Left lung (tissue), 4 donors: ENCODE measurements at regions not wholly inside any gene's neighbourhood (a gene's known extent, or its start where the extent isn't known, plus 50 kb on each side); places are given as distances from the start of the nearest gene placed in this dataset.

ENCODE experiments used
- ATAC-seq: fragments of 200-7000 bp; cut with Tn5 transposase; one replicate; pipeline ENCODE4 v1.9.1; 2020; ENCODE audit warnings: moderate library complexity
- DNase-seq, 4 donors: peaks; one replicate each; pipeline ENCODE4 v3.0.0-alpha.2; 2013 to 2020
- H3K27ac ChIP-seq, 2 donors: fragments of 200-600 bp; sonication (generic) in 1 of 2; one replicate each; pipeline versions ENCODE4 v1.5.0 to v1.8.0; 2020 to 2021
- H3K27me3 ChIP-seq, 2 donors: fragments of 200-600 bp; sonication (generic) in 1 of 2; one replicate each; pipeline versions ENCODE4 v1.5.0 to v1.8.0; 2020 to 2021
- H3K36me3 ChIP-seq, 2 donors: fragments of 200-600 bp; sonication (generic) in 1 of 2; one replicate each; pipeline versions ENCODE4 v1.5.0 to v1.8.0; 2020 to 2021
- H3K4me1 ChIP-seq, 2 donors: fragments of 200-600 bp; one replicate each; pipeline ENCODE4 v1.8.0; 2021
- H3K4me3 ChIP-seq, 2 donors: fragments of 200-600 bp; sonication (generic) in 1 of 2; one replicate each; pipeline versions ENCODE4 v1.5.0 to v1.8.0; 2020 to 2021; ENCODE audit warnings: mild to moderate bottlenecking in 1 of 2
- H3K9me3 ChIP-seq, 2 donors: fragments of 200-600 bp; sonication (generic) in 1 of 2; one replicate each; pipeline versions ENCODE4 v1.5.0 to v1.8.0; 2020 to 2021
- intact Hi-C, 2 donors: fragments of 100-400 bp; cut with DNase I; formaldehyde crosslinking; loops; one replicate each; pipeline versions ENCODE4 v1.11.2 to v1.14.2; 2022
- TF ChIP-seq, protein P1 (sequence below), 2 donors: fragments of 200-600 bp; sonication (generic) in 1 of 2; IDR thresholded peaks; one replicate each; pipeline versions ENCODE4 v1.5.0 to v1.8.0; 2021; ENCODE audit warnings: antibody characterized with exemption in 2 of 2
- donor health status: DM: no; HTN: yes; CAD: no.
- donor health status: DM: no; HTN: no; CAD: no.

DNA sequence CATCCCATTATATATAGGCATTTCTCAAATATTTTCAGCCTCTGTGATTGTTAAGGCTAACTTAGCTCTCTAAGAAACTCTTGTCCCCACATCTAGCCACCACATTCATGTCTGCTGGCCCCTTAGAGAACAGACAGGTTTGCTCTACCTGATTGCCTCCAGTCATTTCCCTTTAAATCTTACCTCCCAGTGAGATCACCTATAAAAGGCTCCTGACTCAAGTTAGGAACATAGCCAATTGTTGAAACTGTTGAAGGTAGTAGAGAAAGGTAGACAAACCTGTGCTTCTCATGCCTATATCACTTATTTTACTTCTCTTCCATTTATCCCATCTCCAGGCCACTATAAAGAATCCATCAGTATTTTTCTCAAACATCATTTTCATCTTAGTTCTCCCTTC lies 771.4 kb downstream of the DIAPH3 start:
- Histone ChIP-seq H3K27ac (peak overlapping the region in 1 of 2 donors; percentile 42), H3K27me3 (no peaks in the 10 kb centered on the region), H3K4me3 (no peak overlapping the region), H3K36me3 (no peaks in the 10 kb centered on the region), H3K4me1 (peaks cover 0 to 3% of the 10 kb centered on the region in 2 donors), H3K9me3 (peaks cover 0 to 5% of the 10 kb centered on the region in 2 donors)
- intact Hi-C loops, result loop anchor here in 1 of 2 donors (5.0 kb wide), 1 partner anchor 285 kb away; no protein-coding TSS in a partner anchor
- DNase-seq (no peak), ATAC-seq (no peak)
- TF ChIP-seq, protein P1, sequence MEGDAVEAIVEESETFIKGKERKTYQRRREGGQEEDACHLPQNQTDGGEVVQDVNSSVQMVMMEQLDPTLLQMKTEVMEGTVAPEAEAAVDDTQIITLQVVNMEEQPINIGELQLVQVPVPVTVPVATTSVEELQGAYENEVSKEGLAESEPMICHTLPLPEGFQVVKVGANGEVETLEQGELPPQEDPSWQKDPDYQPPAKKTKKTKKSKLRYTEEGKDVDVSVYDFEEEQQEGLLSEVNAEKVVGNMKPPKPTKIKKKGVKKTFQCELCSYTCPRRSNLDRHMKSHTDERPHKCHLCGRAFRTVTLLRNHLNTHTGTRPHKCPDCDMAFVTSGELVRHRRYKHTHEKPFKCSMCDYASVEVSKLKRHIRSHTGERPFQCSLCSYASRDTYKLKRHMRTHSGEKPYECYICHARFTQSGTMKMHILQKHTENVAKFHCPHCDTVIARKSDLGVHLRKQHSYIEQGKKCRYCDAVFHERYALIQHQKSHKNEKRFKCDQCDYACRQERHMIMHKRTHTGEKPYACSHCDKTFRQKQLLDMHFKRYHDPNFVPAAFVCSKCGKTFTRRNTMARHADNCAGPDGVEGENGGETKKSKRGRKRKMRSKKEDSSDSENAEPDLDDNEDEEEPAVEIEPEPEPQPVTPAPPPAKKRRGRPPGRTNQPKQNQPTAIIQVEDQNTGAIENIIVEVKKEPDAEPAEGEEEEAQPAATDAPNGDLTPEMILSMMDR (IDR thresholded peaks at IDR 0.05), result no peak

DNA sequence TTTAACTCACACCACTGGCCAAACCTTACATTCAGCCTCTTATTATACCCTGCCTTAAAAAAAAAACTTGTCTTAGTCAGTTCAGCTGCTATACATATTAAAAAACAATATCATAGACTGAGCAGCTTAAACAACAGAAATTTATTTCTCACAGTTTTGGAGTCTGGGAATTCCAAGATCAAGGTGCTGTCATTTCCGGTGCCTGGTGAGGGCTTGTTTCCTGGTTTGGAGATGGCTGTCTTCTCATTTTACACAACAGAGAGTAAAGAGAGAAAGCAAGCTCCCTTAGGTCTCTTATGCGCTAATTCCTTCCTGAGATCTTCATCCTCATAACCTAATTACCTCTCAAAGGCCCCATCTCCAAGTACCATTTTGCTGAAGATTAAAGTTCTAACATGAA lies 769.2 kb downstream of the DIAPH3 start:
- peaks cover 0 to 3% of the 10 kb centered on the region in 2 donors for H3K4me1 ChIP-seq
- no peak for ATAC-seq

DNA sequence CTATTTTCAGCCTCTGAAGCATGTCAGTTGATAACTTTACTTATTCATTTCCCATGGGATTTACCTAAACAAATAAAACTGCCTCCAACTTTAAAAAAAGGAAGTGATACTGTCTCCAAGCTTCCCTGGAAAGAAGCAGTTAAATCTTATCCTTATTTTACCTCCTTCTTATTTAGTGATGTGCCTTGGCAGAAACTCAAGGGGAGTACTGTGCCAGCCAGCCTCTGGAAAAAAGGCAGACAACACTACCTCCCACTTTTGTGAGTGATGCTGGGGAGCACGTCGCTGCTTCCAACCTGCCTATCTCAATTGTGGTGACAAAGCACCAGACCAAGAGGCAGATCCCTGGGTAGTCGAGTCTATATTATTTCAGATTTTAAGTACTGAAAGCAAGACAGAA lies 765.6 kb downstream of the DIAPH3 start:
- peak overlapping the region in 1 of 2 donors; percentile 13 for H3K27ac ChIP-seq
- no peaks in the 10 kb centered on the region for H3K4me1 ChIP-seq
- no peak for ATAC-seq
- no peaks in the 10 kb centered on the region for H3K9me3 ChIP-seq
- H3K36me3 ChIP-seq, result no peaks in the 10 kb centered on the region
- TF ChIP-seq, protein P1 (IDR thresholded peaks at IDR 0.05), result no peak
- H3K27me3 ChIP-seq, result no peaks in the 10 kb centered on the region
- H3K4me3 ChIP-seq, result no peak overlapping the region
- DNase-seq, result peak in 1 of 4 donors; percentile 13
- intact Hi-C loops, result no loop called here

More for the DNA sequence above, 769.2 kb downstream of the DIAPH3 start:
- TF ChIP-seq, protein P1 (IDR thresholded peaks at IDR 0.05), result no peak
- H3K4me3 ChIP-seq, result no peak overlapping the region
- H3K9me3 ChIP-seq, result no peaks in the 10 kb centered on the region
- no peaks in the 10 kb centered on the region for H3K36me3 ChIP-seq
- H3K27ac ChIP-seq, result no peak overlapping the region
- DNase-seq, result no peak
- intact Hi-C loops, result loop anchor here in 1 of 2 donors (5.0 kb wide), 1 partner anchor 283 kb away; no protein-coding TSS in a partner anchor
- H3K27me3 ChIP-seq, result no peaks in the 10 kb centered on the region

DNA sequence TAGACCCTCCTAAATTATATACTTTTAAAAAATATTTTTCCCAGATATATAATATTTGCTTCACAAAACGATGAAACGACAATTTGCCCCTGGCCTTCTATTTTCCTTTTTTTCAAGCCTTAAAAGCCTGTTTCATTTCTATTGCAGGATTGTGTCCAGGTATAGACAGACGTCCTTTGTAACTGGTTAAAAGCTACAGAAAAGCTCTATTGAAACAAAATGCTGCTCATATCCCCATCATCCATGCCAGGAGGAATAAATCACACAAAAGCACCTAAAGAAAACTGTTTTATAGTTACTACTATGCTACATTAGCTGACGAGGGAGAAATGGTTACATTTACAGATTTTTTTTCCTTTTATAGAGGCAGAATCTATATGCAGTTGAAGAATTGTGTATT lies 765.1 kb downstream of the DIAPH3 start:
- H3K9me3 ChIP-seq, result no peaks in the 10 kb centered on the region
- no peaks in the 10 kb centered on the region for H3K36me3 ChIP-seq
- no peaks in the 10 kb centered on the region for H3K4me1 ChIP-seq
- ATAC-seq (no peak), DNase-seq (no peak)
- H3K27me3 ChIP-seq, result no peaks in the 10 kb centered on the region
- H3K4me3 ChIP-seq, result no peak overlapping the region
- TF ChIP-seq, protein P1 (IDR thresholded peaks at IDR 0.05), result no peak
- intact Hi-C loops, result no loop called here
- peak overlapping the region in 1 of 2 donors; percentile 13 for H3K27ac ChIP-seq

DNA sequence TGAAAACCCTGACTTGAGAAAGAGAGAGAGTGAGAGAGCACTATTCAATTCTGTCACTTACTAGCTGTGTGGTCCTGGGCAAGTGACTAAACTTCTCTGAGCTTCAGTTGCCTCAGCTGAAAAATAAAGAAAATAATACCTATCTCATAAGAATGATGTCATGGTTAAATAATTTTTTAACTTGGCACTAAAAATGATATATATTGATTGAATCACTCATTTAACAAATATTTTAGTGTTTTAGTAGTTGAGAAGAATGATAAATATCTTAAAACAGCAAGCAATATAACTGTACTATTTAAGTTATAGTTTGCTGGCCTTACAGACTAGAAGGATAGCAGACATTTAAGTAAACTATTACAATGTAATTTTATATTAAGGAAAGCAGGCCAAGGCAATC lies 764.2 kb downstream of the DIAPH3 start:
- intact Hi-C loops, result no loop called here
- H3K4me3 ChIP-seq, result no peak overlapping the region
- no peaks in the 10 kb centered on the region for H3K36me3 ChIP-seq
- H3K27ac ChIP-seq, result no peak overlapping the region
- H3K9me3 ChIP-seq, result no peaks in the 10 kb centered on the region
- ATAC-seq (no peak), DNase-seq (no peak)
- TF ChIP-seq, protein P1 (IDR thresholded peaks at IDR 0.05), result no peak
- H3K27me3 ChIP-seq, result no peaks in the 10 kb centered on the region
- no peaks in the 10 kb centered on the region for H3K4me1 ChIP-seq
